ENCODE measurements at regions not wholly inside any gene's neighbourhood (a gene's known extent, or its start where the extent isn't known, plus 50 kb on each side); places are given as distances from the start of the nearest gene placed in this dataset.

- H3K4me3 ChIP-seq (ENCODE audit: low read depth, low read length, poor library complexity, severe bottlenecking): no peak overlapping the region
- TF ChIP-seq EZH2 (IDR thresholded peaks at IDR 0.05; ENCODE audit: borderline replicate concordance, low read depth, low read length, poor library complexity, severe bottlenecking) (no peak), CTCF (conservative IDR thresholded peaks at IDR 0.05; ENCODE audit: low read depth, low read length) (no peak)
- H3K27ac ChIP-seq (ENCODE audit: low read depth, low read length, poor library complexity, severe bottlenecking): no peak overlapping the region
- ChIA-PET POLR2A (ENCODE audit: low non-redundant PET) (no interaction called here), CTCF (no interaction called here)
- no peaks in the 10 kb centered on the region for H3K27me3 ChIP-seq (replicated peaks; ENCODE audit: insufficient read depth, low read depth, low read length, poor library complexity)
- H3K9me3 ChIP-seq (ENCODE audit: low read depth, low read length, poor library complexity, severe bottlenecking): no peaks in the 10 kb centered on the region
- H3K4me1 ChIP-seq (ENCODE audit: insufficient read depth, low read length, poor library complexity, severe bottlenecking): no peaks in the 10 kb centered on the region
- DNase-seq (ENCODE audit: low spot score): no peak
- BruUV-seq (replicated peaks): no TSS peak
- H3K36me3 ChIP-seq (ENCODE audit: insufficient read depth, low read length, poor library complexity, severe bottlenecking): no peaks in the 10 kb centered on the region
- intact Hi-C loops (cut with micrococcal nuclease; ENCODE audit: unreplicated experiment): no loop called here
Observed at GRCh38 chr13:76622315-76623040, 263.7 kb downstream of the KCTD12 start.

DNA sequence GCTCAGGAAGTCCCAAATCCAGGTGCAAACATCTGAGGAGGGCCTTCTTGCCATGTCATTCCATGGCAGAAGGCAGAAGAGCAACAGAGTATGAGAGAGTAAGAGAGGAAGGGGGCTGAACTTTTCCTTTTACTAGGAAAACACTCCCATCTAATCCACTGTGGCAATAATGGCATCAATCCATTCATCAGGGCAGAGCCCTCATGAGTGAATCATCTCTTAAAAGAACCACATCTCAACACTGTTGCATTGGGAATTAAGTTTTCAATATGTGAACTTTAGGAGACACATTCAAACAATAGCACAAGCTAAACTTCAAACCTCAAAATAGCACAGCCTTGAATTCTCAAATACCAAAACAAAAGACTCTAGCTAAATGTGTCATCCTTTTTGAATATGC is 264.5 kb downstream of the KCTD12 start:
- DNase-seq (ENCODE audit: low spot score): no peak
- H3K4me3 ChIP-seq (ENCODE audit: low read depth, low read length, poor library complexity, severe bottlenecking): no peak overlapping the region
- H3K36me3 ChIP-seq (ENCODE audit: insufficient read depth, low read length, poor library complexity, severe bottlenecking): no peaks in the 10 kb centered on the region
- POLR2A ChIA-PET (ENCODE audit: low non-redundant PET): no interaction called here
- intact Hi-C loops (cut with micrococcal nuclease; ENCODE audit: unreplicated experiment): no loop called here
- H3K27me3 ChIP-seq (replicated peaks; ENCODE audit: insufficient read depth, low read depth, low read length, poor library complexity): no peaks in the 10 kb centered on the region
- no peak for TF ChIP-seq CTCF (conservative IDR thresholded peaks at IDR 0.05; ENCODE audit: low read depth, low read length)
- no peak for TF ChIP-seq EZH2 (IDR thresholded peaks at IDR 0.05; ENCODE audit: borderline replicate concordance, low read depth, low read length, poor library complexity, severe bottlenecking)
- no peaks in the 10 kb centered on the region for H3K9me3 ChIP-seq (ENCODE audit: low read depth, low read length, poor library complexity, severe bottlenecking)
- no TSS peak for BruUV-seq (replicated peaks)
- no peaks in the 10 kb centered on the region for H3K4me1 ChIP-seq (ENCODE audit: insufficient read depth, low read length, poor library complexity, severe bottlenecking)
- CTCF ChIA-PET: no interaction called here
- no peak overlapping the region for H3K27ac ChIP-seq (ENCODE audit: low read depth, low read length, poor library complexity, severe bottlenecking)

GRCh38 chr13:76620036-76620435 is 266.2 kb downstream of the KCTD12 start:
- no peak for DNase-seq (ENCODE audit: low spot score)
- intact Hi-C loops (cut with micrococcal nuclease; ENCODE audit: unreplicated experiment): no loop called here
- Histone ChIP-seq H3K4me1 (ENCODE audit: insufficient read depth, low read length, poor library complexity, severe bottlenecking) (no peaks in the 10 kb centered on the region), H3K27me3 (replicated peaks; ENCODE audit: insufficient read depth, low read depth, low read length, poor library complexity) (no peaks in the 10 kb centered on the region), H3K36me3 (ENCODE audit: insufficient read depth, low read length, poor library complexity, severe bottlenecking) (no peaks in the 10 kb centered on the region), H3K4me3 (ENCODE audit: low read depth, low read length, poor library complexity, severe bottlenecking) (no peak overlapping the region), H3K9me3 (ENCODE audit: low read depth, low read length, poor library complexity, severe bottlenecking) (no peaks in the 10 kb centered on the region), H3K27ac (ENCODE audit: low read depth, low read length, poor library complexity, severe bottlenecking) (no peak overlapping the region)
- no peak for TF ChIP-seq EZH2 (IDR thresholded peaks at IDR 0.05; ENCODE audit: borderline replicate concordance, low read depth, low read length, poor library complexity, severe bottlenecking)
- TF ChIP-seq CTCF (conservative IDR thresholded peaks at IDR 0.05; ENCODE audit: low read depth, low read length): no peak
- ChIA-PET POLR2A (ENCODE audit: low non-redundant PET) (no interaction called here), CTCF (no interaction called here)
- BruUV-seq (replicated peaks): no TSS peak

Data from A673 (cell line).